ENCODE measurements at regions not wholly inside any gene's neighbourhood (a gene's known extent, or its start where the extent isn't known, plus 50 kb on each side); places are given as distances from the start of the nearest gene placed in this dataset.

DNA sequence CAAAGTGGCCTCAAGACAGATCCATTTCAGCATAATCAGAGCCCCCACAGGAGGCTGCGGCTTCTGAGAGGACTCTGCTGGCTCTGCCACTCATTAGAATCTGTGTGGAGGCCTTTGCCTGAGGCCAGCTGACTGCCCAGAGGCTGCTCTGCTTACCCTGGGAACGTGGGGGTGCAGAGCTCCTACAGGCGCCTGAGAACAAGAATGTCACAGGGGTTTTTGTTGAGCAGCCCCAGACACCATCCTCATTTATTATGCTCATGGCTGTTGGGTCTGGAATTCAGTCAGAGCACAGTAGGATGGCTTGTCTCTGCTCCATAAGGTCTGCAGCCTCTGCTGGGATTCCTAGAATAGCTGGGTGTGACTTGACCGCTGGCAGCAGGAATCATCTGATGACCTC is 101.8 kb upstream of the GDF10 start:
- H3K27me3 Mint-ChIP-seq = peaks cover 10% of the 10 kb centered on the region
- no peak for TF ChIP-seq EZH2 (IDR thresholded peaks at IDR 0.05; ENCODE audit: borderline replicate concordance, insufficient read depth, low read depth, low read length, poor library complexity, severe bottlenecking)
- TF ChIP-seq, protein P1, sequence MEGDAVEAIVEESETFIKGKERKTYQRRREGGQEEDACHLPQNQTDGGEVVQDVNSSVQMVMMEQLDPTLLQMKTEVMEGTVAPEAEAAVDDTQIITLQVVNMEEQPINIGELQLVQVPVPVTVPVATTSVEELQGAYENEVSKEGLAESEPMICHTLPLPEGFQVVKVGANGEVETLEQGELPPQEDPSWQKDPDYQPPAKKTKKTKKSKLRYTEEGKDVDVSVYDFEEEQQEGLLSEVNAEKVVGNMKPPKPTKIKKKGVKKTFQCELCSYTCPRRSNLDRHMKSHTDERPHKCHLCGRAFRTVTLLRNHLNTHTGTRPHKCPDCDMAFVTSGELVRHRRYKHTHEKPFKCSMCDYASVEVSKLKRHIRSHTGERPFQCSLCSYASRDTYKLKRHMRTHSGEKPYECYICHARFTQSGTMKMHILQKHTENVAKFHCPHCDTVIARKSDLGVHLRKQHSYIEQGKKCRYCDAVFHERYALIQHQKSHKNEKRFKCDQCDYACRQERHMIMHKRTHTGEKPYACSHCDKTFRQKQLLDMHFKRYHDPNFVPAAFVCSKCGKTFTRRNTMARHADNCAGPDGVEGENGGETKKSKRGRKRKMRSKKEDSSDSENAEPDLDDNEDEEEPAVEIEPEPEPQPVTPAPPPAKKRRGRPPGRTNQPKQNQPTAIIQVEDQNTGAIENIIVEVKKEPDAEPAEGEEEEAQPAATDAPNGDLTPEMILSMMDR (IDR thresholded peaks at IDR 0.05) = no peak
- Histone ChIP-seq H3K79me2 (ENCODE audit: control insufficient read depth, insufficient read depth, low read length) (no peaks in the 10 kb centered on the region), H3K27me3 (replicated peaks in 1 of 4; ENCODE audit: control extremely low read depth in 1 of 4, control insufficient read depth in 3 of 4, insufficient read depth in 4 of 4, low read length in 3 of 4) (no peaks in the 10 kb centered on the region), H3K36me3 (replicated peaks in 1 of 2; ENCODE audit: control extremely low read depth in 1 of 2, control insufficient read depth in 1 of 2, extremely low read depth in 1 of 2, insufficient read depth in 2 of 2, low read length in 1 of 2) (no peaks in the 10 kb centered on the region), H3K4me3 (ENCODE audit: control extremely low read depth in 1 of 5, extremely low read depth in 1 of 5, insufficient read depth in 1 of 5, low read depth in 2 of 5, low read length in 4 of 5) (no peak overlapping the region), H3K4me2 (replicated peaks; ENCODE audit: low read depth, low read length, poor library complexity, severe bottlenecking) (no peak overlapping the region), H3K9ac (ENCODE audit: low read length) (no peak overlapping the region), H2AFZ (ENCODE audit: insufficient read depth, low read depth, low read length, poor library complexity, severe bottlenecking) (no peak overlapping the region), H4K20me1 (ENCODE audit: control insufficient read depth, insufficient read depth, low read length, poor library complexity, severe bottlenecking) (no peaks in the 10 kb centered on the region), H3K9me3 (ENCODE audit: control extremely low read depth in 1 of 3, control insufficient read depth in 2 of 3, insufficient read depth in 1 of 3, low read length in 2 of 3) (peaks cover 0 to 3% (median 0%) of the 10 kb centered on the region in 3 donors), H3K27ac (ENCODE audit: low read length in 2 of 2) (no peak overlapping the region), H3K4me1 (ENCODE audit: control insufficient read depth in 2 of 2, insufficient read depth in 2 of 2, low read length in 2 of 2) (no peaks in the 10 kb centered on the region)
- H3K4me1 Mint-ChIP-seq = no peaks in the 10 kb centered on the region
- ChIA-PET POLR2A (no interaction called here), CTCF (interaction anchor here (0.8 kb wide), 1 partner anchor 64 kb away, joined by 4 read pairs; no protein-coding TSS in a partner anchor)
- intact Hi-C loops (cut with micrococcal nuclease) = no loop called here
- H3K27ac Mint-ChIP-seq = no peak overlapping the region
- 94% methylated on average over 2 of the region's 4 CpGs for WGBS (ENCODE audit: insufficient coverage)
- H3K4me3 Mint-ChIP-seq = no peak overlapping the region
- peaks cover 2% of the 10 kb centered on the region for H3K9me3 Mint-ChIP-seq (ENCODE audit: insufficient read depth)
- DNase-seq = no peak
- ATAC-seq (ENCODE audit: low read depth) = no peak

DNA sequence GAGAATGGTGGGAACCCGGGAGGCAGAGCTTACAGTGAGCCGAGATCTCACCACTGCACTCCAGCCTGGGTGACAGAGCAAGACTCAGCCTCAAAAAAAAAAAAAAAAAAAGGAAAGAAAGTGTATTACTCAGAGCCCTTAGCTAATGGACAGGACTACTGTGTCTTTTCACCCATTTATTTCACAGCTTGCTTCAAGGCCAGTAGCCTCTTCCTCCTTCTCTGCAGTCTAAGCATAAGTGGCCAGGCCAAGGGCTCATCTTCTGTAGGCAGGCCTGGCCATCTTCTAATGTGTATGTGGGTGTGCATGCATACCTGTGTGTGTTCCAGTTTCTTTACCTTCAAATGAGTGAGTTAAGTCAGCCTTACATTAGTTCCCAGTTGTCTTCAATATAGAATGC is 94.8 kb upstream of the GDF10 start:
- peaks cover 2% of the 10 kb centered on the region for H3K9me3 Mint-ChIP-seq (ENCODE audit: insufficient read depth)
- no peaks in the 10 kb centered on the region for H3K79me2 ChIP-seq (ENCODE audit: control insufficient read depth, insufficient read depth, low read length)
- H2AFZ ChIP-seq (ENCODE audit: insufficient read depth, low read depth, low read length, poor library complexity, severe bottlenecking) = no peak overlapping the region
- no peak overlapping the region for H3K4me2 ChIP-seq (replicated peaks; ENCODE audit: low read depth, low read length, poor library complexity, severe bottlenecking)
- no peaks in the 10 kb centered on the region for H3K27me3 ChIP-seq (replicated peaks in 1 of 4; ENCODE audit: control extremely low read depth in 1 of 4, control insufficient read depth in 3 of 4, insufficient read depth in 4 of 4, low read length in 3 of 4)
- H3K27ac ChIP-seq (ENCODE audit: low read length in 2 of 2) = no peak overlapping the region
- ChIA-PET POLR2A (no interaction called here), CTCF (no interaction called here)
- ATAC-seq (ENCODE audit: low read depth) (no peak), DNase-seq (no peak)
- H3K4me3 Mint-ChIP-seq = no peak overlapping the region
- peaks cover 4% of the 10 kb centered on the region for H3K27me3 Mint-ChIP-seq
- H3K9me3 ChIP-seq (ENCODE audit: control extremely low read depth in 1 of 3, control insufficient read depth in 2 of 3, insufficient read depth in 1 of 3, low read length in 2 of 3) = peaks cover 0 to 3% (median 0%) of the 10 kb centered on the region in 3 donors
- H3K9ac ChIP-seq (ENCODE audit: low read length) = no peak overlapping the region
- no peaks in the 10 kb centered on the region for H4K20me1 ChIP-seq (ENCODE audit: control insufficient read depth, insufficient read depth, low read length, poor library complexity, severe bottlenecking)
- intact Hi-C loops (cut with micrococcal nuclease) = no loop called here
- H3K27ac Mint-ChIP-seq = no peak overlapping the region
- WGBS (ENCODE audit: insufficient coverage) = no CpG with 5 or more reads among the region's 2 CpGs
- no peak overlapping the region for H3K4me3 ChIP-seq (ENCODE audit: control extremely low read depth in 1 of 5, extremely low read depth in 1 of 5, insufficient read depth in 1 of 5, low read depth in 2 of 5, low read length in 4 of 5)
- H3K36me3 ChIP-seq (replicated peaks in 1 of 2; ENCODE audit: control extremely low read depth in 1 of 2, control insufficient read depth in 1 of 2, extremely low read depth in 1 of 2, insufficient read depth in 2 of 2, low read length in 1 of 2) = no peaks in the 10 kb centered on the region
- no peaks in the 10 kb centered on the region for H3K4me1 Mint-ChIP-seq
- TF ChIP-seq, protein P1 (IDR thresholded peaks at IDR 0.05) = no peak
- TF ChIP-seq EZH2 (IDR thresholded peaks at IDR 0.05; ENCODE audit: borderline replicate concordance, insufficient read depth, low read depth, low read length, poor library complexity, severe bottlenecking) = no peak
- H3K4me1 ChIP-seq (ENCODE audit: control insufficient read depth in 2 of 2, insufficient read depth in 2 of 2, low read length in 2 of 2) = no peaks in the 10 kb centered on the region
